GM12878 (cell line): ENCODE measurements at regions not wholly inside any gene's neighbourhood (a gene's known extent, or its start where the extent isn't known, plus 50 kb on each side); places are given as distances from the start of the nearest gene placed in this dataset.

Source experiments
- ATAC-seq: fragments of 200-7000 bp; cut with Tn5 transposase; 3 replicates; pipeline ENCODE4 v1.9.1; 2020; ENCODE audit warnings: mild to moderate bottlenecking, moderate library complexity
- BruUV-seq: library from RNA; stranded (reverse); fragments of 400-500 nt; replicated peaks from 2 replicates; lab custom pipeline; 2021; lab: Mats Ljungman, UMichigan
- CTCF ChIA-PET: fragments of 300-600 bp; sonication (Branson Sonifier 250); formaldehyde crosslinking; extraction: SDS; loops from one replicate; lab custom pipeline; 2021; ENCODE audit warnings: inconsistent platforms; lab: Yijun Ruan, JAX
- POLR2A ChIA-PET: fragments of 350-600 bp; formaldehyde crosslinking; extraction: SDS; loops from one replicate; lab custom pipeline; 2021; ENCODE audit warnings: inconsistent platforms; lab: Charles Lee
- RAD21 ChIA-PET: fragments of 300-600 bp; sonication (Branson Sonifier 250); formaldehyde crosslinking; loops from one replicate; lab custom pipeline; 2023; ENCODE audit warnings: antibody characterized with exemption; ENCODE audit not compliant: unreplicated experiment; lab: Charles Lee
- SMC1A ChIA-PET: fragments of 300-600 bp; sonication (Branson Sonifier 250); formaldehyde crosslinking; loops from one replicate; lab custom pipeline; 2023; ENCODE audit not compliant: unreplicated experiment, uncharacterized antibody; lab: Charles Lee
- DNase-seq: peaks from one replicate; pipeline ENCODE4 v3.0.0-alpha.2; 2011; ENCODE audit warnings: low read depth, low spot score
- FAIRE-seq: peaks from 3 replicates; lab custom pipeline; 2011; peaks lifted over from hg19 to GRCh38; lab: Jason Lieb, UNC
- H2AFZ ChIP-seq: 2 replicates; pipeline ENCODE4 v1.6.0; 2011; ENCODE audit warnings: low read depth, low read length, control low read depth; ENCODE audit not compliant: control insufficient read depth
- H3K27ac ChIP-seq: 2 replicates; pipeline ENCODE4 v1.5.1; 2011; ENCODE audit warnings: control low read depth; ENCODE audit not compliant: control insufficient read depth, insufficient read depth
- H3K27me3 ChIP-seq, 2 experiments: replicated peaks in 1 of 2; 2 replicates each; pipeline versions ENCODE4 v1.6.0 to v1.6.1; 2011; ENCODE audit warnings: low read length in 1 of 2; ENCODE audit not compliant: control insufficient read depth in 2 of 2, insufficient read depth in 2 of 2
- H3K36me3 ChIP-seq, 2 experiments: 2 replicates each; pipeline ENCODE4 v1.5.1; 2011; ENCODE audit warnings: low read length in 1 of 2; ENCODE audit not compliant: control insufficient read depth in 2 of 2, insufficient read depth in 2 of 2
- H3K4me1 ChIP-seq: 2 replicates; pipeline ENCODE4 v1.6.1; 2011; ENCODE audit warnings: mild to moderate bottlenecking, low read length, moderate library complexity, mixed read lengths; ENCODE audit not compliant: control insufficient read depth, insufficient read depth
- H3K4me2 ChIP-seq: 2 replicates; pipeline ENCODE4 v1.6.0; 2011; ENCODE audit warnings: control low read depth; ENCODE audit not compliant: control insufficient read depth, insufficient read depth
- H3K4me3 ChIP-seq: fragments of 200-600 bp; sonication (generic); 2 replicates; pipeline ENCODE4 v1.5.1; 2016
- H3K79me2 ChIP-seq: 2 replicates; pipeline ENCODE4 v1.6.0; 2011; ENCODE audit warnings: low read length; ENCODE audit not compliant: control insufficient read depth, insufficient read depth
- H3K9ac ChIP-seq: 2 replicates; pipeline ENCODE4 v1.8.0; 2011; ENCODE audit warnings: low read length, control low read depth, mixed read lengths; ENCODE audit not compliant: control insufficient read depth, insufficient read depth
- H3K9me3 ChIP-seq: replicated peaks from 3 replicates; pipeline ENCODE4 v1.5.1; 2011; ENCODE audit warnings: mild to moderate bottlenecking, low read length; ENCODE audit not compliant: control insufficient read depth, insufficient read depth
- H4K20me1 ChIP-seq: 2 replicates; pipeline ENCODE4 v1.6.0; 2011; ENCODE audit not compliant: control insufficient read depth, insufficient read depth
- BHLHE40 ChIP-seq, 2 experiments: fragments of 450-650 bp in 1 of 2; IDR thresholded peaks; 2 replicates each; pipeline ENCODE4 v1.6.1; 2011 to 2017; ENCODE audit warnings: low read depth in 2 of 2, borderline replicate concordance in 1 of 2, improper control_type of control experiment in 1 of 2, low read length in 1 of 2, mild to moderate bottlenecking in 1 of 2
- CBFB ChIP-seq: IDR thresholded peaks from 2 replicates; pipeline ENCODE4 v1.6.1; 2016; ENCODE audit warnings: antibody characterized with exemption, low read depth
- CEBPB ChIP-seq, 2 experiments: fragments of 150-350 bp in 1 of 2; IDR thresholded peaks; 2 replicates each; pipeline ENCODE4 v1.6.1; 2012 to 2014; ENCODE audit warnings: low read depth in 2 of 2, low read length in 2 of 2, borderline replicate concordance in 1 of 2, inconsistent platforms in 1 of 2
- EGR1 ChIP-seq, 2 experiments: IDR thresholded peaks; 1 replicate in 1 of 2; 2 replicates in 1 of 2; pipeline ENCODE4 v1.6.1; 2011 to 2012; ENCODE audit warnings: low read depth in 2 of 2, low read length in 2 of 2, borderline replicate concordance in 1 of 2, mild to moderate bottlenecking in 1 of 2, moderate library complexity in 1 of 2
- FOXM1 ChIP-seq: IDR thresholded peaks from 2 replicates; pipeline ENCODE4 v1.6.1; 2012; ENCODE audit warnings: low read depth, mild to moderate bottlenecking, inconsistent platforms, low read length, moderate library complexity
- KLF5 ChIP-seq: fragments of 450-650 bp; IDR thresholded peaks from 2 replicates; pipeline ENCODE4 v1.6.1; 2014; ENCODE audit warnings: mild to moderate bottlenecking; ENCODE audit not compliant: partially characterized antibody
- MTA2 ChIP-seq: fragments of 450-650 bp; IDR thresholded peaks from 2 replicates; pipeline ENCODE4 v1.6.1; 2016; ENCODE audit warnings: low read depth, mild to moderate bottlenecking, moderate library complexity
- NBN ChIP-seq: fragments of 450-650 bp; IDR thresholded peaks from 2 replicates; pipeline ENCODE4 v1.6.1; 2016
- NR2C2 ChIP-seq: IDR thresholded peaks from 2 replicates; pipeline ENCODE4 v1.6.1; 2011; ENCODE audit warnings: borderline replicate concordance, low read depth; ENCODE audit not compliant: control insufficient read depth, insufficient read length
- RB1 ChIP-seq: fragments of 450-650 bp; formaldehyde crosslinking; IDR thresholded peaks from 2 replicates; pipeline ENCODE4 v1.6.1; 2017; ENCODE audit warnings: mild to moderate bottlenecking, borderline replicate concordance
- SRF ChIP-seq, 2 experiments: IDR thresholded peaks; 2 replicates each; pipeline ENCODE4 v1.6.1; 2011; ENCODE audit warnings: low read depth in 2 of 2, low read length in 2 of 2, mild to moderate bottlenecking in 1 of 2, moderate library complexity in 1 of 2
- TBL1XR1 ChIP-seq: IDR thresholded peaks from 2 replicates; pipeline ENCODE4 v1.6.1; 2012; ENCODE audit warnings: low read depth, low read length, improper control_type of control experiment
- WGBS: methylation state at CpG from one replicate; pipeline ENCODE4 v1.1.6; 2016; ENCODE audit warnings: low lambda C conversion rate; ENCODE audit not compliant: insufficient replicate concordance, insufficient coverage; ENCODE audit errors: missing lambda C conversion rate; 5-methylcytosine and 5-hydroxymethylcytosine counted together
- in situ Hi-C: fragments of 300-500 bp; cut with MboI; formaldehyde crosslinking; loops from 9 replicates; pipeline ENCODE4 v1.14.3; 2018; ENCODE audit warnings: mixed read lengths
- intact Hi-C: fragments of 100-400 bp; cut with micrococcal nuclease; formaldehyde crosslinking; loops from one replicate; pipeline ENCODE4 v1.14.2; 2022; ENCODE audit not compliant: unreplicated experiment
- TF ChIP-seq, protein P1 (sequence below): fragments of 150-350 bp; IDR thresholded peaks from 2 replicates; pipeline ENCODE4 v1.6.1; 2016; ENCODE audit warnings: low read depth, low read length
- TF ChIP-seq, protein P2 (sequence below): fragments of 450-650 bp; IDR thresholded peaks from 2 replicates; pipeline ENCODE4 v1.6.1; 2017; ENCODE audit warnings: mild to moderate bottlenecking, moderate library complexity
- TF ChIP-seq, protein P3 (sequence below): fragments of 450-650 bp; IDR thresholded peaks from 2 replicates; pipeline ENCODE4 v1.6.1; 2018; ENCODE audit warnings: borderline replicate concordance, mild to moderate bottlenecking; ENCODE audit not compliant: partially characterized antibody

DNA sequence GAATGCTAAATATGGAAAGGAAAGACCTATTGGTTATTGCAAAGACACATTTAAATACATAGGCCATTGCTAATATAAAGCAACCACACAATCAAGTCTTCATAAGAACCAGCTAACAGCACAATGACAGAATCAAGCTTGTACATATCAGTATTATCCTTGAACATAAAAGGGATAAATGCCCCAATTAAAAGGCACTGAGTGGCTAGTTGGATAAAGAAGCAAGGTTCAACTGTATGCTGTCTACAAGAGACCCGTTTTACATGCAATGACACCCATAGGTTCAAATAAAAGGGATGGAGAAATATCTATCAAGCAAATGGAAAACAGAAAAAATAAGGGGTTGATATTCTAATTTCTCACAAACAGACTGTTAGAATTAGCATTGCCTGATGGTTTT, 706.1 kb downstream of the EPHA3 start:
- BruUV-seq = no TSS peak
- H3K4me3 ChIP-seq = no peak overlapping the region
- DNase-seq = no peak
- 0% methylated on average over 1 of the region's 1 CpG for WGBS
- no peak overlapping the region for H3K4me2 ChIP-seq
- no peaks in the 10 kb centered on the region for H4K20me1 ChIP-seq
- no peaks in the 10 kb centered on the region for H3K4me1 ChIP-seq
- no peak for TF ChIP-seq SRF (IDR thresholded peaks at IDR 0.05; ENCODE audit: low read depth in 2 of 2, low read length in 2 of 2)
- no peak for TF ChIP-seq TBL1XR1
- TF ChIP-seq, protein P1, sequence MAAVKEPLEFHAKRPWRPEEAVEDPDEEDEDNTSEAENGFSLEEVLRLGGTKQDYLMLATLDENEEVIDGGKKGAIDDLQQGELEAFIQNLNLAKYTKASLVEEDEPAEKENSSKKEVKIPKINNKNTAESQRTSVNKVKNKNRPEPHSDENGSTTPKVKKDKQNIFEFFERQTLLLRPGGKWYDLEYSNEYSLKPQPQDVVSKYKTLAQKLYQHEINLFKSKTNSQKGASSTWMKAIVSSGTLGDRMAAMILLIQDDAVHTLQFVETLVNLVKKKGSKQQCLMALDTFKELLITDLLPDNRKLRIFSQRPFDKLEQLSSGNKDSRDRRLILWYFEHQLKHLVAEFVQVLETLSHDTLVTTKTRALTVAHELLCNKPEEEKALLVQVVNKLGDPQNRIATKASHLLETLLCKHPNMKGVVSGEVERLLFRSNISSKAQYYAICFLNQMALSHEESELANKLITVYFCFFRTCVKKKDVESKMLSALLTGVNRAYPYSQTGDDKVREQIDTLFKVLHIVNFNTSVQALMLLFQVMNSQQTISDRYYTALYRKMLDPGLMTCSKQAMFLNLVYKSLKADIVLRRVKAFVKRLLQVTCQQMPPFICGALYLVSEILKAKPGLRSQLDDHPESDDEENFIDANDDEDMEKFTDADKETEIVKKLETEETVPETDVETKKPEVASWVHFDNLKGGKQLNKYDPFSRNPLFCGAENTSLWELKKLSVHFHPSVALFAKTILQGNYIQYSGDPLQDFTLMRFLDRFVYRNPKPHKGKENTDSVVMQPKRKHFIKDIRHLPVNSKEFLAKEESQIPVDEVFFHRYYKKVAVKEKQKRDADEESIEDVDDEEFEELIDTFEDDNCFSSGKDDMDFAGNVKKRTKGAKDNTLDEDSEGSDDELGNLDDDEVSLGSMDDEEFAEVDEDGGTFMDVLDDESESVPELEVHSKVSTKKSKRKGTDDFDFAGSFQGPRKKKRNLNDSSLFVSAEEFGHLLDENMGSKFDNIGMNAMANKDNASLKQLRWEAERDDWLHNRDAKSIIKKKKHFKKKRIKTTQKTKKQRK = no peak
- no peak for TF ChIP-seq RB1
- TF ChIP-seq CBFB = no peak
- no peak for TF ChIP-seq CEBPB (IDR thresholded peaks at IDR 0.05; ENCODE audit: borderline replicate concordance in 1 of 2, low read depth in 2 of 2, low read length in 2 of 2)
- TF ChIP-seq EGR1 (IDR thresholded peaks at IDR 0.05; ENCODE audit: borderline replicate concordance in 1 of 2, low read depth in 2 of 2, low read length in 2 of 2) = no peak
- no peak for TF ChIP-seq FOXM1
- no peak for TF ChIP-seq MTA2
- no peak for TF ChIP-seq NR2C2
- TF ChIP-seq, protein P2, sequence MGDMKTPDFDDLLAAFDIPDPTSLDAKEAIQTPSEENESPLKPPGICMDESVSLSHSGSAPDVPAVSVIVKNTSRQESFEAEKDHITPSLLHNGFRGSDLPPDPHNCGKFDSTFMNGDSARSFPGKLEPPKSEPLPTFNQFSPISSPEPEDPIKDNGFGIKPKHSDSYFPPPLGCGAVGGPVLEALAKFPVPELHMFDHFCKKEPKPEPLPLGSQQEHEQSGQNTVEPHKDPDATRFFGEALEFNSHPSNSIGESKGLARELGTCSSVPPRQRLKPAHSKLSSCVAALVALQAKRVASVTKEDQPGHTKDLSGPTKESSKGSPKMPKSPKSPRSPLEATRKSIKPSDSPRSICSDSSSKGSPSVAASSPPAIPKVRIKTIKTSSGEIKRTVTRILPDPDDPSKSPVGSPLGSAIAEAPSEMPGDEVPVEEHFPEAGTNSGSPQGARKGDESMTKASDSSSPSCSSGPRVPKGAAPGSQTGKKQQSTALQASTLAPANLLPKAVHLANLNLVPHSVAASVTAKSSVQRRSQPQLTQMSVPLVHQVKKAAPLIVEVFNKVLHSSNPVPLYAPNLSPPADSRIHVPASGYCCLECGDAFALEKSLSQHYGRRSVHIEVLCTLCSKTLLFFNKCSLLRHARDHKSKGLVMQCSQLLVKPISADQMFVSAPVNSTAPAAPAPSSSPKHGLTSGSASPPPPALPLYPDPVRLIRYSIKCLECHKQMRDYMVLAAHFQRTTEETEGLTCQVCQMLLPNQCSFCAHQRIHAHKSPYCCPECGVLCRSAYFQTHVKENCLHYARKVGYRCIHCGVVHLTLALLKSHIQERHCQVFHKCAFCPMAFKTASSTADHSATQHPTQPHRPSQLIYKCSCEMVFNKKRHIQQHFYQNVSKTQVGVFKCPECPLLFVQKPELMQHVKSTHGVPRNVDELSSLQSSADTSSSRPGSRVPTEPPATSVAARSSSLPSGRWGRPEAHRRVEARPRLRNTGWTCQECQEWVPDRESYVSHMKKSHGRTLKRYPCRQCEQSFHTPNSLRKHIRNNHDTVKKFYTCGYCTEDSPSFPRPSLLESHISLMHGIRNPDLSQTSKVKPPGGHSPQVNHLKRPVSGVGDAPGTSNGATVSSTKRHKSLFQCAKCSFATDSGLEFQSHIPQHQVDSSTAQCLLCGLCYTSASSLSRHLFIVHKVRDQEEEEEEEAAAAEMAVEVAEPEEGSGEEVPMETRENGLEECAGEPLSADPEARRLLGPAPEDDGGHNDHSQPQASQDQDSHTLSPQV = no peak
- TF ChIP-seq KLF5 = no peak
- no peak for TF ChIP-seq NBN
- TF ChIP-seq BHLHE40 (IDR thresholded peaks at IDR 0.05; ENCODE audit: borderline replicate concordance in 1 of 2, low read depth in 2 of 2, low read length in 1 of 2) = no peak
- TF ChIP-seq, protein P3, sequence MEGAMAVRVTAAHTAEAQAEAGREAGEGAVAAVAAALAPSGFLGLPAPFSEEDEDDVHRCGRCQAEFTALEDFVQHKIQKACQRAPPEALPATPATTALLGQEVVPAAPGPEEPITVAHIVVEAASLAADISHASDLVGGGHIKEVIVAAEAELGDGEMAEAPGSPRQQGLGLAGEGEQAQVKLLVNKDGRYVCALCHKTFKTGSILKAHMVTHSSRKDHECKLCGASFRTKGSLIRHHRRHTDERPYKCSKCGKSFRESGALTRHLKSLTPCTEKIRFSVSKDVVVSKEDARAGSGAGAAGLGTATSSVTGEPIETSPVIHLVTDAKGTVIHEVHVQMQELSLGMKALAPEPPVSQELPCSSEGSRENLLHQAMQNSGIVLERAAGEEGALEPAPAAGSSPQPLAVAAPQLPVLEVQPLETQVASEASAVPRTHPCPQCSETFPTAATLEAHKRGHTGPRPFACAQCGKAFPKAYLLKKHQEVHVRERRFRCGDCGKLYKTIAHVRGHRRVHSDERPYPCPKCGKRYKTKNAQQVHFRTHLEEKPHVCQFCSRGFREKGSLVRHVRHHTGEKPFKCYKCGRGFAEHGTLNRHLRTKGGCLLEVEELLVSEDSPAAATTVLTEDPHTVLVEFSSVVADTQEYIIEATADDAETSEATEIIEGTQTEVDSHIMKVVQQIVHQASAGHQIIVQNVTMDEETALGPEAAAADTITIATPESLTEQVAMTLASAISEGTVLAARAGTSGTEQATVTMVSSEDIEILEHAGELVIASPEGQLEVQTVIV = no peak
- TF ChIP-seq, all 136 proteins: peak for 0
- SMC1A ChIA-PET = interaction anchor here (0.6 to 1.1 kb wide), 2 partner anchors 203 to 498 kb away, joined by 3 read pairs; no protein-coding TSS in a partner anchor
- Histone ChIP-seq H3K27me3 (no peaks in the 10 kb centered on the region), H3K27ac (no peak overlapping the region), H3K36me3 (no peaks in the 10 kb centered on the region), H2AFZ (no peak overlapping the region), H3K9me3 (no peaks in the 10 kb centered on the region), H3K9ac (no peak overlapping the region), H3K79me2 (no peaks in the 10 kb centered on the region)
- RAD21 ChIA-PET = interaction anchor here (3.7 kb wide), 1 partner anchor 279 kb away, joined by 11 read pairs; no protein-coding TSS in a partner anchor
- intact Hi-C loops = no loop called here
- no peak for FAIRE-seq
- no peak for ATAC-seq
- CTCF ChIA-PET = interaction anchor here (1.5 kb wide), 1 partner anchor 278 kb away, joined by 3 read pairs; no protein-coding TSS in a partner anchor
- POLR2A ChIA-PET = no interaction called here
- in situ Hi-C loops = no loop called here
